NCI-H82 (cell line): ENCODE measurements at regions not wholly inside any gene's neighbourhood (a gene's known extent, or its start where the extent isn't known, plus 50 kb on each side); places are given as distances from the start of the nearest gene placed in this dataset.
"Not testable (repeated sequence)": the region's sequence is repeated elsewhere in the genome, so short reads cannot be mapped to it uniquely, and the experiment has no call there.

ENCODE experiments used
- DNase-seq: peaks from one replicate; lab custom pipeline; 2025; lab: John Stamatoyannopoulos, UW

GRCh38 chr5:56295311-56295710 is 62.2 kb upstream of the ANKRD55 start:
- not testable (repeated sequence) for DNase-seq

GRCh38 chr5:56294354-56294753 is 61.2 kb upstream of the ANKRD55 start:
- DNase-seq: no peak

- DNase-seq: not testable (repeated sequence)
These were observed 59.7 kb upstream of the ANKRD55 start for GRCh38 chr5:56292874-56293273.

GRCh38 chr5:56291661-56292374 is 58.7 kb upstream of the ANKRD55 start:
- DNase-seq: no peak

DNA sequence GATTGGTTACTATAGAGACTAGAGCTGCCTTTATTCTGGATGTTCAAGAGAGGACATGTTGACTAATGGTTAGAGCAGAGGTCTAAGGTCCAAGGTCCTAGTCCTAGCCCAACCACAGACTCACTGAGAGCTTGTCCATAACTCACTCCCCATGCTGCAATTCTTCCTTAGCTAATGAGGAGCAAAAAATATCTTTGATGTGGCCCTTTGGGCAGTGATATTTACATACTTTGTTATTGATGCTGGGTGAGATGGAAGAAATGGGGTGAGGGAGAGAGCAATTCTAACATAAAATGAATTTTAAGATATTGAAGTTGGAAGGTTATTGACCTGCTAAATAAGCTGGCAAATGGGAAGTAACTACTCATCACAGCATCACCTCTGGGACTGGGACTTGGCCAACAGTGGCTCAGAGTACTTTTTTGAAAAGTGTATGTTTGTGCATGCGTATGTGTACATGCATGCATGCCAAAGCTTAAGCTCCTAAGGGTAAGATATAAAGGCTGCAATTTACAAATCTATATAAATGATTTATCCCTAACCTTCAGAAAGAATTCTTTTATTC is 58.0 kb upstream of the ANKRD55 start:
- no peak for DNase-seq

- no peak for DNase-seq
These were observed 57.4 kb upstream of the ANKRD55 start for GRCh38 chr5:56290378-56291078.

- DNase-seq: no peak
These were observed 56.5 kb upstream of the ANKRD55 start for GRCh38 chr5:56289602-56289987.

DNA sequence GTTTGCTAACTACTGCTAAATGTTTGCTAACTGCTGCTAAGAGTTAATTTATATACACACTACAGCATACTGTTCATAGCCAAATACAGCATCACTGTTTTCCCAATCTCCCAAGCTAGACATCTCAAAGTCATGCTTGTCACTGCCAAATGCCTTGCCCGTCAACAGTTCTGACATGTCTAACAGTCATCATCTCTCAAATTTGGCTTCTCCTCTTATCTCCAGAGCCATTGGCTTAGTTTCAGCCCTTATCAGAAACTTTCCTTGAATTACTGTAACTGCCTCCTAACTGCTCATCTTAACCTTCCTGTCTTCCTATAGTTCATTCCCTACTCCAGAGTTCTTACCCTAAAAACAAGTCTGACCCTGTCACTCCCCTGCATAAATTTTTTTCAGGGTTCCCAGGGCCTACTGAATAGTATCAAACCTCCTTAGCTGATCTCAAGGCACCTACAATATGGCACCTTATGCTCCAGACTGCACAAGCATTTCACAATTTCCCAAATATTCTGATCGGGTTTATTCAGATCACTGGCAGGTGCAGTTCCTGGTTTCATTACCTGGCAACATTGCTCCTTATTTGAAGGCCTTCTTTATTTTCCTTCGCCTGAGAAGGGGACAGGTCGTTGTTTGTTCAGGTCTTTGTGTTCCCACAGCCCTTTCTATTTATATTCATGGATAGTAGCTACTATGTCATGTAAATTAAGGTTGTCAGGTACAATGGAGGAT is 55.9 kb upstream of the ANKRD55 start:
- DNase-seq: no peak

- no peak for DNase-seq
These were observed 53.1 kb upstream of the ANKRD55 start for GRCh38 chr5:56286015-56286884.

DNA sequence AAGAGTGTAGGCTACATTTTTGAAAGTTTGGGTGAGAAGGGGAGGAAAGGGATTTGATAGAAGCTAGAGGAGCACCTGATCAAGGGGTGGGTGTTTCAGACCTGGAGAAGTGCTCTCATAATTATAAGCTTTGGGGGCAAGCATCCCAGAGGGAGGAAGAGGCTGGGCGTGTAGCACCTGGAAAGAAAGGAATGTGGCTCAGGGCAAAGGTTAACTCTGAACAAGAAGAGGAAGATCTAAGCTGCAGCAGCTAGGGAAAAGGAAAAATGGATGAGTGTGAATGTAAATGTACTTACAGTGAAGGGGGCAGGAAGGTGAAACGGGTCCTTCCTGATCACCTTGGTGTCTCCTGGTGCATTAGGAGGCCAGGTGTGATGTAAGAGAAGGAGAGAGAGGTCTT is 49.8 kb upstream of the ANKRD55 start:
- DNase-seq: no peak
